Heart left ventricle (tissue), 16 donors: ENCODE measurements at regions not wholly inside any gene's neighbourhood (a gene's known extent, or its start where the extent isn't known, plus 50 kb on each side); places are given as distances from the start of the nearest gene placed in this dataset.

Experiments used
- ATAC-seq, 4 donors: fragments of 200-7000 bp; cut with Tn5 transposase; one replicate each; pipeline ENCODE4 v1.9.1; 2020 to 2022; ENCODE audit warnings: moderate library complexity in 4 of 4, mild to moderate bottlenecking in 3 of 4, moderate number of reproducible peaks in 1 of 4
- DNase-seq, 5 donors: peaks; one replicate each; pipeline ENCODE4 v3.0.0-alpha.2; 2020
- H3K27ac ChIP-seq, 12 donors: fragments of 200-600 bp; sonication (generic) in 4 of 12; one replicate each; pipeline versions ENCODE4 v1.5.0 to v1.8.0; 2016 to 2022; ENCODE audit warnings: mild to moderate bottlenecking in 2 of 12
- H3K27me3 ChIP-seq, 9 donors: fragments of 200-600 bp; sonication (generic) in 2 of 9; one replicate each; pipeline versions ENCODE4 v1.5.1 to v1.8.0; 2016 to 2022; ENCODE audit warnings: mild to moderate bottlenecking in 3 of 9
- H3K36me3 ChIP-seq, 9 donors: fragments of 200-600 bp; sonication (generic) in 2 of 9; one replicate each; pipeline versions ENCODE4 v1.5.0 to v1.8.0; 2018 to 2022; ENCODE audit warnings: mild to moderate bottlenecking in 2 of 9
- H3K4me1 ChIP-seq, 12 donors: fragments of 200-600 bp; sonication (generic) in 4 of 12; one replicate each; pipeline versions ENCODE4 v1.5.0 to v1.8.0; 2016 to 2022; ENCODE audit warnings: mild to moderate bottlenecking in 3 of 12
- H3K4me3 ChIP-seq, 12 donors: fragments of 200-600 bp; sonication (generic) in 4 of 12; one replicate each; pipeline versions ENCODE4 v1.5.0 to v1.8.0; 2017 to 2022; ENCODE audit warnings: mild to moderate bottlenecking in 9 of 12, moderate library complexity in 4 of 12
- H3K9me3 ChIP-seq, 12 donors: fragments of 200-600 bp; sonication (generic) in 4 of 12; one replicate each; pipeline versions ENCODE4 v1.5.0 to v1.8.0; 2016 to 2022; ENCODE audit warnings: mild to moderate bottlenecking in 1 of 12
- CTCF ChIP-seq, 12 donors: fragments of 200-600 bp; sonication (generic) in 4 of 12; IDR thresholded peaks; one replicate each; pipeline versions ENCODE4 v1.5.0 to v1.8.0; 2018 to 2022; ENCODE audit warnings: antibody characterized with exemption in 12 of 12, mild to moderate bottlenecking in 5 of 12
- POLR2A ChIP-seq, 2 donors: fragments of 450-650 bp; IDR thresholded peaks; one replicate each; pipeline ENCODE4 v1.6.1; 2017; ENCODE audit warnings: antibody characterized with exemption in 2 of 2, mild to moderate bottlenecking in 2 of 2, moderate library complexity in 2 of 2
- WGBS, 4 donors: extraction: QIAGEN DNeasy Blood & Tissue Kit in 2 of 4; methylation state at CpG; one replicate each; pipeline versions ENCODE4 v1.1.5 to v1.1.7; 2013 to 2018; 5-methylcytosine and 5-hydroxymethylcytosine counted together
- intact Hi-C, 10 donors: fragments of 100-400 bp; cut with DNase I; formaldehyde crosslinking; loops; one replicate each; pipeline versions ENCODE4 v1.11.1 to v1.14.2; 2022
- donor health status: ischemic (EF 13 %, LVEDD 7.1; RV severe dilation, severe dysfunction).
- donor health status: healthy with polysubstance abuse.
- donor health status: DM: no; HTN: yes; CAD: no.
- donor health status: DM: no; HTN: no; CAD: no.
- donor health status: ischemic (EF 25% LVEDD 6.9; RV normal size, moderate dysfunction).
- donor health status: ischemic (EF 25% LVEDD 5.7; RV mildly dilated, moderate dysfunction).
- donor health status: healthy.
- donor health status: DM: yes; HTN: yes; CAD: no.
- donor health status: ischemic (EF 35%, LVEDD 5.7; RV mildly dilated, moderate dysfunction).
- donor health status: nonischemic (EF 11% LVEDD 7.7; RV severe dilation, severe dysfunction).
- donor health status: DM: yes; HTN: yes; CAD: no.
- donor health status: PGD.
- donor health status: ischemic (EF 29% LVEDD 5.4; RV normal size, mild dysfunction).
- donor health status: nonischemic (EF 23%, LVEDD 6.1; RV moderate dilation, normal function).

- H3K9me3 ChIP-seq: no peaks in the 10 kb centered on the region
- intact Hi-C loops: loop anchor here in 2 of 10 donors (5.0 to 10.0 kb wide), 2 partner anchors 111 to 599 kb away; no protein-coding TSS in a partner anchor
- H3K36me3 ChIP-seq: no peaks in the 10 kb centered on the region
- peak overlapping the region in 9 of 12 donors; percentile 22 to 72 (median 51) for H3K27ac ChIP-seq
- TF ChIP-seq POLR2A (IDR thresholded peaks at IDR 0.05) (no peak), CTCF (IDR thresholded peaks at IDR 0.05) (no peak)
- WGBS, 4 donors: 42 to 61% (median 48%) methylated on average over 2 of the region's 2 CpGs
- H3K4me1 ChIP-seq: peaks cover 0 to 45% (median 32%) of the 10 kb centered on the region in 12 donors
- DNase-seq (no peak), ATAC-seq (peak in 1 of 4 donors; percentile 64)
- H3K27me3 ChIP-seq: no peaks in the 10 kb centered on the region
- H3K4me3 ChIP-seq: no peak overlapping the region
Observed at GRCh38 chr6:105493736-105494135, 90.9 kb upstream of the PREP start.

- DNase-seq (no peak), ATAC-seq (peak in 3 of 4 donors; percentile 33 to 49 (median 45))
- Histone ChIP-seq H3K36me3 (no peaks in the 10 kb centered on the region), H3K4me3 (no peak overlapping the region), H3K9me3 (no peaks in the 10 kb centered on the region), H3K4me1 (peaks cover 0 to 52% (median 35%) of the 10 kb centered on the region in 12 donors), H3K27ac (peak overlapping the region in 10 of 12 donors; percentile 4 to 72 (median 48)), H3K27me3 (no peaks in the 10 kb centered on the region)
- intact Hi-C loops: loop anchor here in 2 of 10 donors (5.0 to 10.0 kb wide), 2 partner anchors 112 to 599 kb away; no protein-coding TSS in a partner anchor
- no peak for TF ChIP-seq POLR2A (IDR thresholded peaks at IDR 0.05)
- no peak for TF ChIP-seq CTCF (IDR thresholded peaks at IDR 0.05)
Observed at GRCh38 chr6:105492706-105493673, 90.1 kb upstream of the PREP start.

- TF ChIP-seq POLR2A (IDR thresholded peaks at IDR 0.05): no peak
- TF ChIP-seq CTCF (IDR thresholded peaks at IDR 0.05): no peak
- WGBS, 4 donors: 74 to 91% (median 84%) methylated on average over 2 of the region's 2 CpGs
- Histone ChIP-seq H3K27ac (peak overlapping the region in 7 of 12 donors; percentile 21 to 70 (median 61)), H3K4me3 (peak overlapping the region in 2 of 12 donors; percentile 7 to 33), H3K27me3 (no peaks in the 10 kb centered on the region), H3K9me3 (no peaks in the 10 kb centered on the region), H3K4me1 (peaks cover 0 to 55% (median 35%) of the 10 kb centered on the region in 12 donors), H3K36me3 (no peaks in the 10 kb centered on the region)
- DNase-seq (no peak), ATAC-seq (no peak)
- intact Hi-C loops: loop anchor here (5.0 to 10.0 kb wide), 15 partner anchors 113 to 836 kb away; partner anchors contain the start of genes PRDM1 (in 5 of the 10) and ATG5 (in 1 of the 10)
Observed at GRCh38 chr6:105489216-105489530, 86.3 kb upstream of the PREP start.
